ENCODE measurements at regions not wholly inside any gene's neighbourhood (a gene's known extent, or its start where the extent isn't known, plus 50 kb on each side); places are given as distances from the start of the nearest gene placed in this dataset.

DNA sequence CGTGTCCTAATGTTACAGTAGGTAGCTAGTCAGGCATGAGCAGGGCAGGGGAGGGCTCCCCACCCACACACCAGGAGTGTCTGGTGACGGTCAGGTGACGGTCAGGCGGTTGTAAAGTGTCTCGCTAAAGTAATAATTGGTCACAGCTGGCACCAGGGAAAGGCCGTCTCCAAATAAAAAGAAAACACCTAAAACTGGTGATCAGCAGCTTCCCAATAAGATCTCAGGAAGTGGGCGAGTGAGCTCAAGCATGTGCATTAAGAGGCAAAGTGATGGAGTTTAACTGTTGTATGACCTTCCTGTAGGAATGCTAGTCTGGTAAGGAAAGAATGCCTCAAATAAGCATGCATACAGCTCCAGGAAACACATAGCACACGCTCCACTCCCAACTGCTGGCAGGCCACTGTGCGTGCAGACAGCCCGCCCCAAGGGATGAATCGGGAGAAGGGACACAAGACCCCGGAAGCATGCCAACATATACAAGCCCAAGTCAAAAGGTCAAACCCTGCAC, 177.1 kb downstream of the RNF144A start:
- no peak for TF ChIP-seq CTCF (IDR thresholded peaks at IDR 0.05)
- Mint-ChIP-seq H3K4me1 (peaks cover 6% of the 10 kb centered on the region), H3K9me3 (no peaks in the 10 kb centered on the region), H3K36me3 (no peaks in the 10 kb centered on the region), H3K27ac (peak overlapping the region in 1 of 7 donors; percentile 38), H3K27me3 (ENCODE audit: low read depth in 3 of 3) (peaks cover 0 to 7% (median 3%) of the 10 kb centered on the region in 3 donors), H3K4me3 (no peak overlapping the region)
- no peak overlapping the region for H2AFZ ChIP-seq (ENCODE audit: insufficient read depth, low read depth, low read length, poor library complexity, severe bottlenecking)
- H3K9me3 ChIP-seq (replicated peaks in 1 of 2; ENCODE audit: control insufficient read depth in 1 of 2, insufficient read depth in 1 of 2, low read length in 2 of 2), result no peaks in the 10 kb centered on the region
- peaks cover 3 to 4% of the 10 kb centered on the region in 2 donors for H3K4me1 ChIP-seq (ENCODE audit: control insufficient read depth in 1 of 2, insufficient read depth in 2 of 2, low read length in 2 of 2)
- intact Hi-C loops (cut with micrococcal nuclease), result loop anchor here (10.0 kb wide), 2 partner anchors 581 to 1591 kb away; partner anchors contain the start of gene ID2 (in 1 of the 2)
- H3K27ac ChIP-seq (ENCODE audit: low read depth in 1 of 2, low read length in 2 of 2), result no peak overlapping the region
- H3K79me2 ChIP-seq (ENCODE audit: insufficient read depth, low read length), result no peaks in the 10 kb centered on the region
- H3K9ac ChIP-seq (ENCODE audit: insufficient read depth, low read length, poor library complexity, severe bottlenecking), result no peak overlapping the region
- DNase-seq, result no peak
- no peaks in the 10 kb centered on the region for H3K27me3 ChIP-seq (ENCODE audit: control insufficient read depth in 2 of 2, insufficient read depth in 2 of 2, low read length in 2 of 2)
- WGBS (ENCODE audit: insufficient coverage), result 98% methylated on average over 7 of the region's 12 CpGs
- H3K4me3 ChIP-seq (replicated peaks in 1 of 3; ENCODE audit: low read depth in 2 of 3, low read length in 3 of 3), result no peak overlapping the region
- H4K20me1 ChIP-seq (ENCODE audit: insufficient read depth, low read length), result no peaks in the 10 kb centered on the region
- H3K36me3 ChIP-seq (replicated peaks in 1 of 2; ENCODE audit: control insufficient read depth in 1 of 2, insufficient read depth in 2 of 2, low read length in 2 of 2), result no peaks in the 10 kb centered on the region
- no peak overlapping the region for H3K4me2 ChIP-seq (replicated peaks; ENCODE audit: extremely low read depth, low read length, poor library complexity, severe bottlenecking)

GRCh38 chr2:7096726-7097352, 179.6 kb downstream of the RNF144A start:
- no peak overlapping the region for H3K9ac ChIP-seq (ENCODE audit: insufficient read depth, low read length, poor library complexity, severe bottlenecking)
- no peak overlapping the region for H3K4me3 ChIP-seq (replicated peaks in 1 of 3; ENCODE audit: low read depth in 2 of 3, low read length in 3 of 3)
- peak overlapping the region; percentile 75 for H2AFZ ChIP-seq (ENCODE audit: insufficient read depth, low read depth, low read length, poor library complexity, severe bottlenecking)
- WGBS (ENCODE audit: insufficient coverage), result 90% methylated on average over 14 of the region's 20 CpGs
- Mint-ChIP-seq H3K27me3 (ENCODE audit: low read depth in 3 of 3) (peaks cover 0 to 7% (median 3%) of the 10 kb centered on the region in 3 donors), H3K9me3 (peaks cover 0 to 5% (median 2%) of the 10 kb centered on the region in 7 donors), H3K4me3 (no peak overlapping the region), H3K36me3 (no peaks in the 10 kb centered on the region), H3K27ac (no peak overlapping the region), H3K4me1 (peaks cover 6% of the 10 kb centered on the region)
- no peaks in the 10 kb centered on the region for H3K79me2 ChIP-seq (ENCODE audit: insufficient read depth, low read length)
- no peak for DNase-seq
- no peak overlapping the region for H3K27ac ChIP-seq (ENCODE audit: low read depth in 1 of 2, low read length in 2 of 2)
- peaks cover 3 to 4% of the 10 kb centered on the region in 2 donors for H3K4me1 ChIP-seq (ENCODE audit: control insufficient read depth in 1 of 2, insufficient read depth in 2 of 2, low read length in 2 of 2)
- no peaks in the 10 kb centered on the region for H3K27me3 ChIP-seq (ENCODE audit: control insufficient read depth in 2 of 2, insufficient read depth in 2 of 2, low read length in 2 of 2)
- H3K9me3 ChIP-seq (replicated peaks in 1 of 2; ENCODE audit: control insufficient read depth in 1 of 2, insufficient read depth in 1 of 2, low read length in 2 of 2), result no peaks in the 10 kb centered on the region
- no peaks in the 10 kb centered on the region for H4K20me1 ChIP-seq (ENCODE audit: insufficient read depth, low read length)
- intact Hi-C loops (cut with micrococcal nuclease), result loop anchor here (5.0 to 10.0 kb wide), 4 partner anchors 105 to 1588 kb away; partner anchors contain the start of gene ID2 (in 1 of the 2)
- no peak for TF ChIP-seq CTCF (IDR thresholded peaks at IDR 0.05)
- H3K36me3 ChIP-seq (replicated peaks in 1 of 2; ENCODE audit: control insufficient read depth in 1 of 2, insufficient read depth in 2 of 2, low read length in 2 of 2), result no peaks in the 10 kb centered on the region
- no peak overlapping the region for H3K4me2 ChIP-seq (replicated peaks; ENCODE audit: extremely low read depth, low read length, poor library complexity, severe bottlenecking)

Data from CD14-positive monocyte (primary cell).